Heart left ventricle (tissue), 16 donors: ENCODE measurements at regions not wholly inside any gene's neighbourhood (a gene's known extent, or its start where the extent isn't known, plus 50 kb on each side); places are given as distances from the start of the nearest gene placed in this dataset.

Source experiments
- ATAC-seq, 4 donors: fragments of 200-7000 bp; cut with Tn5 transposase; one replicate each; pipeline ENCODE4 v1.9.1; 2020 to 2022; ENCODE audit warnings: moderate library complexity in 4 of 4, mild to moderate bottlenecking in 3 of 4, moderate number of reproducible peaks in 1 of 4
- DNase-seq, 5 donors: peaks; one replicate each; pipeline ENCODE4 v3.0.0-alpha.2; 2020
- H3K27ac ChIP-seq, 12 donors: fragments of 200-600 bp; sonication (generic) in 4 of 12; one replicate each; pipeline versions ENCODE4 v1.5.0 to v1.8.0; 2016 to 2022; ENCODE audit warnings: mild to moderate bottlenecking in 2 of 12
- H3K27me3 ChIP-seq, 9 donors: fragments of 200-600 bp; sonication (generic) in 2 of 9; one replicate each; pipeline versions ENCODE4 v1.5.1 to v1.8.0; 2016 to 2022; ENCODE audit warnings: mild to moderate bottlenecking in 3 of 9
- H3K36me3 ChIP-seq, 9 donors: fragments of 200-600 bp; sonication (generic) in 2 of 9; one replicate each; pipeline versions ENCODE4 v1.5.0 to v1.8.0; 2018 to 2022; ENCODE audit warnings: mild to moderate bottlenecking in 2 of 9
- H3K4me1 ChIP-seq, 12 donors: fragments of 200-600 bp; sonication (generic) in 4 of 12; one replicate each; pipeline versions ENCODE4 v1.5.0 to v1.8.0; 2016 to 2022; ENCODE audit warnings: mild to moderate bottlenecking in 3 of 12
- H3K4me3 ChIP-seq, 12 donors: fragments of 200-600 bp; sonication (generic) in 4 of 12; one replicate each; pipeline versions ENCODE4 v1.5.0 to v1.8.0; 2017 to 2022; ENCODE audit warnings: mild to moderate bottlenecking in 9 of 12, moderate library complexity in 4 of 12
- H3K9me3 ChIP-seq, 12 donors: fragments of 200-600 bp; sonication (generic) in 4 of 12; one replicate each; pipeline versions ENCODE4 v1.5.0 to v1.8.0; 2016 to 2022; ENCODE audit warnings: mild to moderate bottlenecking in 1 of 12
- CTCF ChIP-seq, 12 donors: fragments of 200-600 bp; sonication (generic) in 4 of 12; IDR thresholded peaks; one replicate each; pipeline versions ENCODE4 v1.5.0 to v1.8.0; 2018 to 2022; ENCODE audit warnings: antibody characterized with exemption in 12 of 12, mild to moderate bottlenecking in 5 of 12
- POLR2A ChIP-seq, 2 donors: fragments of 450-650 bp; IDR thresholded peaks; one replicate each; pipeline ENCODE4 v1.6.1; 2017; ENCODE audit warnings: antibody characterized with exemption in 2 of 2, mild to moderate bottlenecking in 2 of 2, moderate library complexity in 2 of 2
- WGBS, 4 donors: extraction: QIAGEN DNeasy Blood & Tissue Kit in 2 of 4; methylation state at CpG; one replicate each; pipeline versions ENCODE4 v1.1.5 to v1.1.7; 2013 to 2018; 5-methylcytosine and 5-hydroxymethylcytosine counted together
- intact Hi-C, 10 donors: fragments of 100-400 bp; cut with DNase I; formaldehyde crosslinking; loops; one replicate each; pipeline versions ENCODE4 v1.11.1 to v1.14.2; 2022
- donor health status: ischemic (EF 13 %, LVEDD 7.1; RV severe dilation, severe dysfunction).
- donor health status: healthy with polysubstance abuse.
- donor health status: DM: no; HTN: yes; CAD: no.
- donor health status: DM: no; HTN: no; CAD: no.
- donor health status: ischemic (EF 25% LVEDD 6.9; RV normal size, moderate dysfunction).
- donor health status: ischemic (EF 25% LVEDD 5.7; RV mildly dilated, moderate dysfunction).
- donor health status: healthy.
- donor health status: DM: yes; HTN: yes; CAD: no.
- donor health status: ischemic (EF 35%, LVEDD 5.7; RV mildly dilated, moderate dysfunction).
- donor health status: nonischemic (EF 11% LVEDD 7.7; RV severe dilation, severe dysfunction).
- donor health status: DM: yes; HTN: yes; CAD: no.
- donor health status: PGD.
- donor health status: ischemic (EF 29% LVEDD 5.4; RV normal size, mild dysfunction).
- donor health status: nonischemic (EF 23%, LVEDD 6.1; RV moderate dilation, normal function).

- H3K4me3 ChIP-seq = no peak overlapping the region
- H3K4me1 ChIP-seq = no peaks in the 10 kb centered on the region
- intact Hi-C loops = no loop called here
- H3K27ac ChIP-seq = no peak overlapping the region
- DNase-seq = no peak
- H3K27me3 ChIP-seq = peaks cover 0 to 9% (median 0%) of the 10 kb centered on the region in 9 donors
- H3K36me3 ChIP-seq = no peaks in the 10 kb centered on the region
- TF ChIP-seq CTCF (IDR thresholded peaks at IDR 0.05) = no peak
- WGBS, 4 donors = 86 to 87% (median 86%) methylated on average over 27 to 29 of the region's 29 CpGs
- ATAC-seq = no peak
- no peaks in the 10 kb centered on the region for H3K9me3 ChIP-seq
These were observed 237.0 kb downstream of the TUBA3C start for GRCh38 chr13:18944501-18945068.

GRCh38 chr13:18943721-18944391 is 237.8 kb downstream of the TUBA3C start:
- Histone ChIP-seq H3K36me3 (no peaks in the 10 kb centered on the region), H3K27me3 (peaks cover 0 to 13% (median 0%) of the 10 kb centered on the region in 9 donors), H3K4me1 (no peaks in the 10 kb centered on the region), H3K27ac (no peak overlapping the region), H3K4me3 (no peak overlapping the region), H3K9me3 (no peaks in the 10 kb centered on the region)
- WGBS, 4 donors = 86 to 90% (median 86%) methylated on average over 42 to 47 of the region's 47 CpGs
- TF ChIP-seq CTCF (IDR thresholded peaks at IDR 0.05) = no peak
- TF ChIP-seq POLR2A (IDR thresholded peaks at IDR 0.05) = no peak
- ATAC-seq = no peak
- peak in 1 of 5 donors; percentile 34 for DNase-seq
- intact Hi-C loops = no loop called here

- no peaks in the 10 kb centered on the region for H3K4me1 ChIP-seq
- no peak overlapping the region for H3K27ac ChIP-seq
- no peaks in the 10 kb centered on the region for H3K9me3 ChIP-seq
- DNase-seq (no peak), ATAC-seq (no peak)
- TF ChIP-seq POLR2A (IDR thresholded peaks at IDR 0.05) (no peak), CTCF (IDR thresholded peaks at IDR 0.05) (no peak)
- no peak overlapping the region for H3K4me3 ChIP-seq
- intact Hi-C loops = no loop called here
- H3K36me3 ChIP-seq = no peaks in the 10 kb centered on the region
- peaks cover 0 to 13% (median 0%) of the 10 kb centered on the region in 9 donors for H3K27me3 ChIP-seq
- WGBS, 4 donors = 89 to 92% (median 90%) methylated on average over 22 of the region's 22 CpGs
These were observed 238.4 kb downstream of the TUBA3C start for GRCh38 chr13:18943273-18943672.

- intact Hi-C loops = no loop called here
- Histone ChIP-seq H3K9me3 (no peaks in the 10 kb centered on the region), H3K4me1 (no peaks in the 10 kb centered on the region), H3K36me3 (no peaks in the 10 kb centered on the region), H3K4me3 (no peak overlapping the region), H3K27ac (no peak overlapping the region), H3K27me3 (peaks cover 0 to 5% (median 0%) of the 10 kb centered on the region in 9 donors)
- 46 to 57% (median 52%) methylated on average over 3 of the region's 3 CpGs for WGBS, 4 donors
- DNase-seq (no peak), ATAC-seq (no peak)
- TF ChIP-seq POLR2A (IDR thresholded peaks at IDR 0.05) (no peak), CTCF (IDR thresholded peaks at IDR 0.05) (no peak)
These were observed 245.5 kb downstream of the TUBA3C start for GRCh38 chr13:18936104-18936503.
